TTC549 (cell line): ENCODE measurements at regions not wholly inside any gene's neighbourhood (a gene's known extent, or its start where the extent isn't known, plus 50 kb on each side); places are given as distances from the start of the nearest gene placed in this dataset.
"Not testable (repeated sequence)": the region's sequence is repeated elsewhere in the genome, so short reads cannot be mapped to it uniquely, and the experiment has no call there.

Experiments
- FAIRE-seq: peaks from 2 replicates; lab custom pipeline; 2012; peaks lifted over from hg19 to GRCh38; lab: Jason Lieb, UNC

DNA sequence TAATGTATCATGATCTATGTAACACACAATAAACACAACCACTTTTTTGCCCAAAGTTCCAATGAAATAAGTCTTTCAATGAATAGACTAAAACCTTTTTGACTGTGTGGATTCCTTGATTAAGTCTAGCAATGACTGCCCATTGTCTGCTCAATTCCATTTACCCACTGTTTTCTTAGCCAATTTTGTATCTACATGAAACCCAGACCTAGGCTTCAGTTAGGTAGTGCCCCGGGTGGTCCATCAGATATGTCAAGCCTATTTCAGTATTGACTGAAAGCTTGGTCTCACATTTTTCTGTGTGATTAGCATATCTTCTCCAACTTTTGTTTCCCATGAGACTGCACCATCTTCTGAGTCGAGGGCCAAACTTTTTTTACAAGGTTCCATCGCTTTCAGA lies 615.0 kb downstream of the C6orf118 start:
- no peak for FAIRE-seq

DNA sequence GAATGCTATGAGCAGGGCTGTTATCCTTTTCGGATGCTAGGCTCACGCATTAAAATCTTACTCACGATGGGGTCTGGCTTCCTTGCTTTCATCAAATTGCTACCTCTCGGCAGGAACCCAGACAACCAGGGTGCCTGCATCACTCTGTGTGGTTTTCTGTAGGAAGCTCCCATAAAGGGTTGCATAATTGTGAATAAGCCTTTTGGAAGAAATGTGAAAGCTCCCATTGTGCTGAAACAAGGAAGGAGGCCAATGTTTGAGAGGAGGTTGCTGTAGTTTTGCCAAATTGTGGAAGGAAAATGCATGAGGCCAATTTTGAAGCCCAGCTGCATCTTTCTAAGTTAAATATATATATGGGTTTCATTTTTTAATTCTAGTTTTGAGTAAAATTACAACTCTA lies 615.5 kb downstream of the C6orf118 start:
- no peak for FAIRE-seq

GRCh38 chr6:164692772-164693510 lies 616.5 kb downstream of the C6orf118 start:
- FAIRE-seq: no peak

- no peak for FAIRE-seq
Measured at GRCh38 chr6:164690702-164691500, 618.5 kb downstream of the C6orf118 start.

- no peak for FAIRE-seq
Measured at GRCh38 chr6:164690241-164690640, 619.2 kb downstream of the C6orf118 start.

DNA sequence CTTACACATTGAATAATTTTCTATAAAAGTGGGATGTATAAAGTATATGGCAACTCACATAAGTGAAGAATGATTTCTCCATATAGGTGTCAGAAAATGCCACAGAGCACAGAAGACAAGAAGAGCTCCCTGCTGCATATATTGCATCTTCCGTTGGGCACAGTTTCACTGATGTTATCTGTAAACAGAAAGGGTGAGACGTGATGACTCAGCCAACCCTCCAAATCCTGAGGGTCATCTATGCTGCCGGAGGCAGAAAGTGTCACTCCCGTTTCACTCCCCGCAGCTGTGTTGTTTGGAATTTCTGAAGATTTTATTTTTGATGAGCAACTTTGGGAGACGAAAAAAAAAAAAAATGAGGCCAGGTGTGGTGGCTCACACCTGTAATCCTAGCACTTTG lies 644.1 kb downstream of the C6orf118 start:
- no peak for FAIRE-seq

- FAIRE-seq: no peak
Measured at GRCh38 chr6:164663634-164664033, 645.8 kb downstream of the C6orf118 start.

DNA sequence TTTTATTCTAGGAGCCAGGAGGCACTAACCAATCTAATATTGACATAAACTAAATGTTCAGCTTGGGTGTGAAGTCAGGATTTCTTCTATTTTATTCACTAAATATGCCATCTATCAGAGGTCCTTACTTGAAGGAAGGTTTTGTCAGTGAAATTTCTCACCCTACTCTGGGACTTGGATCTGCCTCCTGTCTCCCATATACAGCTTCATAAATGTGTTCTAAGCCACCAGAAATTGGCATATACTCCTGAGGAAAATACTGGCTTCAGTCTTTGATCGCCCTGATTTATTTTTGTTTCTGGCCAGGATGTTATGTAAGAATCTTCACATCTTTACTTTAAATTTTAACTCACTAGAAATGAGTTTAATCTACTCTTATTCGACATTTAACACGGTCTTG lies 647.7 kb downstream of the C6orf118 start:
- no peak for FAIRE-seq

DNA sequence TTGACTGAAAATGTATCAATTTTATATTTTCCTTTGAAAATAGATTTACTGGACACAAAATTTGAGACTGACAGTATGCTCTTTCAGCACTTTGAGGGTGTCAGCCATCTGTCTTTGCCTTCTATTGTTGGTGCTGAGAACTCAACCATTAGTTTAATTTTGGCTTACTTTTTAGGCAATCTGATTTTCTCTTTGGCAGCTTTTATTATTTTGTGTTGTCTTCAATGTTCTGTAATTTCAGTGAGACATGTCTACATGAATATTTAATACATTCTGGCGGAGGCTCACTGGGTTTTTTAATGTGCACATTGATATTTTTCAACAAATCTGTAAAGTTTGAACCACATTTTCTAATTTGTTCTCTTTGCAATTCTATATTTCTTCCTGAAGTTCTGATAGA lies 648.6 kb downstream of the C6orf118 start:
- FAIRE-seq: no peak

- no peak for FAIRE-seq
Measured at GRCh38 chr6:164640956-164641355, 668.4 kb downstream of the C6orf118 start.

GRCh38 chr6:164628302-164628931 lies 681.0 kb downstream of the C6orf118 start:
- no peak for FAIRE-seq

- no peak for FAIRE-seq
Measured at GRCh38 chr6:164616917-164617524, 692.4 kb downstream of the C6orf118 start.

DNA sequence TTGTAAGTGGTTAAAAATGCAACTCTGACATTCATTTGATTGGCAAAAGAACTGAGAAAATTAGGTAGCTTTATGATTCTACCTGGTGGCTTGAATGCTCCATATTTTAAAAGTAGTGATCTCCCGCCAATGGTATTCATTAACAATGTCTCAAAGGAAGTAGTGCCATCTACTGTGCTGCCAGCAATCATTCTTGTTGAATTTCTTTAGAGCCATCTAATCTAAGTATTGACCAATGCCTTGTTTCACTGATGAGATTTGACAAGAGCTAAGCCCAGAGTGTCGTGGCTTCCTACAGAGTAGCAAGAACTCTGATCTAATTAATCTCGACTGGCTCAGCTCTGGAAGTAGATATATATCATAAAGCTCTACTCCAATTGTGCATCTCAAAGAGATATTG lies 696.7 kb downstream of the C6orf118 start:
- no peak for FAIRE-seq

DNA sequence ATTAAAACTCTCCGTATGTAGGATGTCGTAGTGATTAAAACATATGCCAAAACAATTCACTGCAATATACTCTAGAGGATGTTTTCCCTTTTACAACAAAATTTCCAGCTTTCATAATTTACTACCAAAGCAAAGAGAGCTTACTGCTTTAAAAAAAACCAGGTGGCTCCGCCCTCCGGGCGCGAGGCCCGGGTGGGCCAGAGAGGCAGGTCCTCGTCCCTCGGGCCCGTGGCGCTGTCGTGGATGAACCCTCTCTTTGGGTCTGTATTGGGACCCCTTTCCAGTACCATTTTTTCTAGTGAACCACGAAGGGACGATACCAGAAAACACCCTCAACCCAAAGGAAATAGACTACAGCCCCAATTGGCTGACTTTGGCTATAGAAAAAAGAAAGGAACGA lies 698.5 kb downstream of the C6orf118 start:
- FAIRE-seq: not testable (repeated sequence)

DNA sequence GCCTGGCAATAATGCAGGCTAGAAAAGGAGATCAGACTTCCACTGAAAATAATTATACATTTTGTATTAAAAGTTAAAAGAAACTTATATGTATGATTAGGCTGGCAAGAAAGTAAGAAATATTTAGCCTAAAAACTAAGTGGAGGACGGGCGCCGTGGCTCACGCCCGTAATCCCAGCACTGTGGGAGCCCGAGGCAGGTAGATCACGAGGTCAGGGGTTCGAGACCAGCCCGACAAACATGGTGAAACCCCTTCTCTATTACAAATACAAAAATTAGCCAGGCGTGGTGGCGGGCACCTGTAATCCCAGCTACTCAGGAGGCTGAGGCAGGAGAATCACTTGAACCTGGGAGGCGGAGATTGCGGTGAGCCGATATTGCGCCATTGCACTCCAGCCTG lies 707.0 kb downstream of the C6orf118 start:
- not testable (repeated sequence) for FAIRE-seq

GRCh38 chr6:164581563-164581962 lies 727.8 kb downstream of the C6orf118 start:
- no peak for FAIRE-seq

DNA sequence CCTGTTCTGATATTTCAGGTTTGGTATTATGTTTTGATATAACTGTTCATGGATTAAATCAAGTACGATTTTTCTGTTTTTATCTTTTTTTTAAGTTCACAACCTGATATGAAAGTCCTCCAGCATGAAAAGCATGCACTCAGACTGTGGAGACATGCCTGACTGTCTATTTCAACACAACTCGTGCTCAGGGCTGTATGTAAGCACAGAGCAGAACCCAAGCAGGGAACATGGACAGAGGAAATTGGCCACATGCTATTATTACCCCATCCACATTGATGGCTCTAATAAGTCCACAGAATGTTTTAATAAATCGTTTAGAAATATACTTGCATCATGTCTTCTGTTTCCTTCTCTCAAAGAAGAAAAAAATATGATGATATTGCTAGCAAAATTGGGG lies 730.4 kb downstream of the C6orf118 start:
- FAIRE-seq: no peak

DNA sequence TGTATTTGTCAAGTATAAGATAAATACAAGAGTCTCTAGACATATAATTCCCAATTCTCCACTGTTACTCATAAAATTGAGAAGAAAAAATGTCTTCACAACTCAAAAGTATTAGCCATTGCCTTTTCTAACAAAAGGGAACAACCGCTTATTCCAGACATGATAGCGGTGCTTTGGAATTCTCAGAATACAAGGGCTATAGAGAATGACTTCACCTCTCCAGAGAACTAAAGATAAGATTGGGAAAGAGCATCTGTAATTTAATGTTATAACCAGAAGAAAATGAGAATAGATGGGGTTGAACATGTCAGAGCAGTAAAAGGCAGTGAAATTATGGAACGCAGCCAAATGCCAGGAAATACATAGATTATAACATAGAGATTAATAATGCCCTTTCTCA lies 730.8 kb downstream of the C6orf118 start:
- FAIRE-seq: no peak

- no peak for FAIRE-seq
Measured at GRCh38 chr6:164570801-164571200, 738.6 kb downstream of the C6orf118 start.

DNA sequence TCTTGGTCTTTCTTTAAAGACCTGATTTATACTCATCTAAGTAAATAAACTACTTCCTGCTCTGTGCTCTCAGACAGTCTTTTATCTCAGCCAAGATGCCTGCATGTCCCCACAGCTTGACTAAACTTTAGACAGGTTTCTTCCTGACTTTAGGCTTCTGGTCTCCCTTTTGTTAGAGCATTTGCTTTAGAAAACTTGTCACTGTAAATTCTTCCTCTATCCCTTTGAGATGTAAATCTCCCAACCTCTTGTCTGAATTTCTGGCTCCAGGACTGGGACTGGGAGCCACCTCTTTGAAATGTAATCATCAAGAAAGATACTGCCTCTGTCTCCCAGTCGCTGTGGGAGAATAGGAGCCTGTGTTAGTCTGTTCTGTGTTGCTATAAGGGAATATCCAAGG lies 739.9 kb downstream of the C6orf118 start:
- no peak for FAIRE-seq

GRCh38 chr6:164563924-164564323 lies 745.5 kb downstream of the C6orf118 start:
- FAIRE-seq: no peak

DNA sequence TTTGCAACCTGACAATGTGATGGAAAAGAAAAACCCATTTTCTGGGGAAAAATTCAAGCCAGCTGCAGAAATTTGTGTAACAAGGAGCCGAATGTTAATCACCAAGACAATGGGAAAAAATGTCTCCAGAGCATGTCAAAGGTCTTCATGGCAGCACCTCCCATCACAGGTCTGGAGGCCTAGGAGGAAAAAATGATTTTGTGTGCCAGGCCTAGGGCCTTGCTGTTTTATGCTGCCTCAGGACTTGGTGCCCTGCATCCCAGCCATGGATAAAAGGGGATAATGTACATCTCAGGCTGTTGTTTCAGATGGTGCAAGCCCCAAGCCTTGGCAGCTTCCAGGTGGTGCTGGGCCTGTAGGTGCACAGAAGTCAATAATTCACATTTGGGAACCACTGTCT lies 747.7 kb downstream of the C6orf118 start:
- no peak for FAIRE-seq
